HG03432 (cell line): ENCODE measurements at regions not wholly inside any gene's neighbourhood (a gene's known extent, or its start where the extent isn't known, plus 50 kb on each side); places are given as distances from the start of the nearest gene placed in this dataset.

Experiments
- ATAC-seq: cut with Tn5 transposase; IDR thresholded peaks from one replicate; pipeline ENCODE4 v1.9.1; 2021; ENCODE audit warnings: mild to moderate bottlenecking, moderate library complexity; ENCODE audit not compliant: unreplicated experiment

DNA sequence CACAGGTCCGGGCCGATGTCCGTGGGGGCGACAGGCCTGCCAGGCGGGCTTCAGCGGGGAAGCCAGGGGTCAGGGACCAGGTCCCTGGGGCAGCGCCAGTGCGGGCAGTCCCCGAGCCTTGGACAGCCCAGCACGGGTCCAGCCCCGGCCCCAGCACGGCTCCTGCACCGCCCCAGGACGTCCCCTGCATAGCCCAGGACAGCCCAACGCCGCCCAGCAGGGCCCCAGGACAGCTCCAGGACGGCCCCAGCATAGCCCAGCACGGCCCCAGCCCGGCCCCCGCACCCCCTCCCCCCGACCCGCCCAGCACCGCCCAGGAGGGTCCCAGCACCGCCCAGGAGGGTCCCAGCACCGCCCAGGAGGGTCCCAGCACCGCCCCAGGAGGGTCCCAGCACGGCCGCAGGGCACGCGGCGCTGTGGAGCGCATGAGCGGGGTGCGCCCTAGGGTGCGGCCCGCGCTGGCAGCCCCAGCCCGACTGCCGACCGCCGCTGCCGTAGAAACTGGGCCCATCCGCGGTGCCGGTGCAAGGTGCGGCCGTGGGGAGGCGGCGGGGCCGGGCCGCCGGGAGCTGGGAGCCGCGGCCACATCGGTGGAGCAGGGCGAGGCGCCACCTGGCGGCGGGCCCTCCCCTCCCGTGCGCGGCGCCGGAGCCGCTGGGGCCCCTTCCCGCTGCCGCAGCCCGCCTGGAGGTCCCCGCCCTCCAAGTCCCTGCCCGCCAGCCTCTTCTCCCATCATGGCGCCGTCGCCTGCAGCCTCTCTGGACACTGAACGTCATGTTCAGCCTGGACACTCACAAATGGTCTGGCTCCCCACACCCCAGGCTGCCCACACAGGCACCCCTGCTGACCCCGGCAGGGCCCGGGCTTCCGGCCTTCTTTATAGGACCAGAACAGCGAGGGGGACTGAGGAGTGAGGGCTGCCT lies 106.8 kb upstream of the NKX1-1 start:
- ATAC-seq, result no peak

DNA sequence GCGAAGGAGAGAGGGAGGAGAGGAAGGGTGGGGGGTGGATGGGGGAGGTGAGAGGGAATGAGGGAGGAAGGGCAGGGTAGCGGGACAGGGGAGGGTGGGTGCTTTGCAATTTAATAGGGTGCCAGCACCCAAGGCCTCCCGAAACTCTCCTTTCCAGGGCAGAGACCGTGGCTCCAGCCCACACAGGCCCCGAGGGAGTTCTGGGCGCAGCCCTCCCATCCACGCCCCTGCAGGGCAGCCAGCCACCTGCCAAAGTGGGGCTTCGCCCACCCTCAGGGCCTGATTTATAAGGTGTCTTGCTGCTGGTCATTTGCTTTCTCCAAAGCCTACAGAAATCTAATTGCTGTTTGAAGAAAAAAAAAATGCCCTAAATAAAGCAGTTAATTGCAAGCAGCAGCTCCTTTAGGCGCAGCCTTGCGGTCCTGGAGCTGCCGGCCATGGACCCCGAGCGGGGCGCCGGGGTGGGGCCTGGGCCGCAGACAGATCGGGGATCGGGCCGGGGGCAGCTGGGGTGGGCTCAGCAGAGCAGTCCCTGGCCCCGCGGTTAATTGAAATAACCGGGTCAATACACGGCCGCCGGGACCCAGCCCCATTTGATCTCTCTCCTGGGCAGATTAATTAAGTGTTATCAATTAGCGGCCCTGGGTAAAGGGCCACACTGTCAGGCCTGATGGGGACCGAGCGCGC lies 106.0 kb upstream of the NKX1-1 start:
- no peak for ATAC-seq

DNA sequence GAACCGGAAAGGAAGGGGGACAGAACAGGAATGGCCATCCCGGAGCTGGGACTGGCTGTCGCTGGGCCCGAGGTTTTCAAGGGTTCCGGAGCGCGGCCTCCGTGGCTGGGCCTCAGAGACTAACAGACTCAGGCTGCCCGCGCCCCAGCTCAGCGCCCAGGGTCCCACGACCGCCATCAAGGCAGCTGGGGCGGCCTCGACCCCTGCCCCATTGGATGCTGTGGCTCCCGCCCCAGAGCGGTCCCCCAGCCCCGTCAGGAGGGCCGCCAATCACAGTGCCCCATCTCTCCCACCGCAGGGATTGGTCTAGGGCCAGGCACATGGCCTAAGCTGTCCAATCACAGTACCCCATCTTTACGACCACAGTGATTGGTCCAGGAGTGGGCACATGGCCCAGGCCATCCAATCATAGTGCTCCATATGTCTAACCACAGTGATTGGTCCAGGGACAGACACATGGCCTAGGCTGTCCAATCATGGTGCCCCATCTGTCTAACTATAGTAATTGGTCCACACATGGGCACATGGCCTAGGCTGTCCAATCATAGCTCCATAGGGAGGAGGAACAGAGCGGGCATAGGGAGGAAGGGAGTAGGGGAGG lies 105.3 kb upstream of the NKX1-1 start:
- no peak for ATAC-seq

DNA sequence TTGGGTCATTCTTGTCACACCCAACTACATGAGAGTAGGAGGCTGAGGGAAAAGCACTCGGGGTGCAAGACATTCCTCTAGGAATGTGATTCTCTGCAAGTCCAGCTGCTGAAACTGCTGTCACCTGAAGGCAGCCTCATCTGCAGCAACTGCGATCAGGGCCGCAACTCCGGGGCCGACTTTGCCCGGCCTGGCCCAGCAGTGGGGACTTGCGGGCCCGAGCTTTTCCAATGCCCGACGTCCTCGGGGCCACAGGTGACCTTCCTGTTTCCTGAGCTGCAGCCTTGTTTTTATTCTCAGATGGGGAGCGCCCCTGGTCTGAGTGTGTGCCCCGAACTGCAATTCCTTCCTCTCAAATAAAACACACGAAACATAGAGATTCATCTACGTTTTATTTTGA lies 104.7 kb upstream of the NKX1-1 start:
- no peak for ATAC-seq

DNA sequence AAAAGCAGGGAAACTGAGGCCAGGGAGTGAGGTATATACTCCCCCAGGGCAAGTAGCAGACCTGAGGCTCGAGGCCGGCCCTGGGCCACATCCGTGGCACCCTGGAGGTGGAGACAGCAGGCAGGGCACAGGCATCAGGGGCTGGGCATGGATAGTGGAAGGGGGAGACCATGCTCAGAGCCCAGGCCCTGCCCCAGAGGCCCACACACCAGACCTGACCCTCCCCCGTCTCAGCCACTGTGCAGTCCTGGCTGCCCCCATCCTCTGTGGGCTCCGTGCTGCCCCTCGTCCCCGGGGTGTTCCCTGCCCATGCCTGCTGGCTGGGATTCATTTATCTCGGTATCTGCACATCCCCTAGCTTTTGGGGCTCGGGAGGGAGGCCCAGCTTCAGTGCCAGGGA lies 103.1 kb upstream of the NKX1-1 start:
- ATAC-seq, result no peak

DNA sequence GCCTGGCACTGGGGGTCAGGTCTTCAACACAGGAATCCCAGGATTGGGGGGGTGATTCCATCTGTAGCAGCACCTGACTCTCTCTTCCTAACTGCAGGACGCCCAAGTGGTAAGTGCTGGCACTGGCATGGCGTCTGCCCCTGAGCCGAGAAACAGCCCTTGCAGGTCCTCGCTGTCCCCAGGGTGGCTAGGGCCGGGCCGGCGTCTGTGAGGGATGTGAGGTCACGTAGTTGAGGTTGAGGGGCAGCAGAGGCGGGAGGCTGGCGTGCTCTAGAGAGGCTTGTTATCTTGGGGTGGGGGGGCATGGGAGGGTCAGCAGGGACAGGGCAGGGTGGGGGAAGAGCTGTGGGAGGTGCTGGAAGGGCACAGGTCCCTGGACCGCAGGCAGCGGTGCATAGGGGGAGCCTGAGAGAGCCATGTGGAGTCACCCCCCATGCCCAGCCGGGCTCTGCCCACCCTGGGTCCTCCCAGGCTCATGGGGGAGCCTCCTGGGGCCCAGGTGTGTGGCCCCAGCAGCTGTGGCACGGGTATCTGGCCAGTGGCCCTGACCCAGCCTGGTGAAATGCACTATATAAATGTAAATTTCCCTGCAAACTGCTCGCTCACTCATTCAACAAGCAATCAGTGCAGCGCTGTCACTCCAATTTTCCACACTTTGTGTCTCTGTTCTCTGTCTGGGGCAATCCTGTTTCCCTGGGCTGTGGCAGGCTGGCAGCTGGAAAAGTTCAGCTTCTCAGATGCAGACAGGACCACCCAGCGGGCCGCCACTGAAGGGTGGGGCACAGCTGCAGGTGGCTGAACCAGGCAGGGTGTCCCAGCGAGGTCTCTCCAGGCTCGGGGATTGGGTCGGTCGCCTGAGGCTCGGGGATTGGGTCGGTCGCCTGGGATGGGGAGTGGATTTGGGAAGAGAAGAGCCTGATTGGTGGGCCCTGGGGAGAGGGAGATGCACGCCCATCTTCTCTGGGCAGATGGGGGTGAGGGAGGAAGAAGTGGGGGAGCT lies 102.2 kb upstream of the NKX1-1 start:
- ATAC-seq, result no peak

DNA sequence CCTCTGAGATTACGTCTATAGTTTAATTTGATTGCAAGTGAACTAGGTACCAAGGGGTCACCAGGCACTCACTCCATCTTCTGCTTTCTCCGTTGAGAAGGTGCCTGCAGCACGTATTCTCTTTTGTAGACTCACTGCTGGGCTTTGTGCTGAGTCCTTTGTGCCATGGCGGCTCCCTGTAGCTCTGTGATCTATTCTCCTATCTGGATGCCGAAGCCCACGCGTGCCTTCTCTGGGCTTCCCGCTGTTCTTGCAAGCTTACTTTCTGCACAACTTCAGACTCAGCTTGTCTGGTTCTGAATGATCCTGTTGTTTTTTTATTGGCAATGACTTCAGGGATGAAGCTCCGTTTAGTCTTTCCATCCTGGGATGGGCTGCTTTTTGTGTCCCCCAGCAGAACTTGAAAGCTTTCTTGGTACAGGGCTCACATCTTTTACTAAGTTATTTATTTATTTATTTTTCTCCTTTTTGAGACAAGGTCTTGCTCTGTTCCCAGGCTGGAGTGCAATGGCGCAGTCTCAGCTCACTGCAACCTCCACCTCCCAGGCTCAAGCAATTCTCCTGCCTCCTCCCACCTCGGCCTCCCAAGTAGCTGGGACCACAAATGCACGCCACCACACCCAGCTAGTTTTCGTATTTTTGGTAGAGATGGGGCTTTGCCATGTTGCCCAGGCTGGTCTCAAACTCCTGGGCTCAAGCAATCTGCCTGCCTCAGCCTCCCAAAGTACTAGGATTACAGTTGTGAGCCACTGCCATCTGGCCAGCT lies 100.9 kb upstream of the NKX1-1 start:
- ATAC-seq, result no peak

DNA sequence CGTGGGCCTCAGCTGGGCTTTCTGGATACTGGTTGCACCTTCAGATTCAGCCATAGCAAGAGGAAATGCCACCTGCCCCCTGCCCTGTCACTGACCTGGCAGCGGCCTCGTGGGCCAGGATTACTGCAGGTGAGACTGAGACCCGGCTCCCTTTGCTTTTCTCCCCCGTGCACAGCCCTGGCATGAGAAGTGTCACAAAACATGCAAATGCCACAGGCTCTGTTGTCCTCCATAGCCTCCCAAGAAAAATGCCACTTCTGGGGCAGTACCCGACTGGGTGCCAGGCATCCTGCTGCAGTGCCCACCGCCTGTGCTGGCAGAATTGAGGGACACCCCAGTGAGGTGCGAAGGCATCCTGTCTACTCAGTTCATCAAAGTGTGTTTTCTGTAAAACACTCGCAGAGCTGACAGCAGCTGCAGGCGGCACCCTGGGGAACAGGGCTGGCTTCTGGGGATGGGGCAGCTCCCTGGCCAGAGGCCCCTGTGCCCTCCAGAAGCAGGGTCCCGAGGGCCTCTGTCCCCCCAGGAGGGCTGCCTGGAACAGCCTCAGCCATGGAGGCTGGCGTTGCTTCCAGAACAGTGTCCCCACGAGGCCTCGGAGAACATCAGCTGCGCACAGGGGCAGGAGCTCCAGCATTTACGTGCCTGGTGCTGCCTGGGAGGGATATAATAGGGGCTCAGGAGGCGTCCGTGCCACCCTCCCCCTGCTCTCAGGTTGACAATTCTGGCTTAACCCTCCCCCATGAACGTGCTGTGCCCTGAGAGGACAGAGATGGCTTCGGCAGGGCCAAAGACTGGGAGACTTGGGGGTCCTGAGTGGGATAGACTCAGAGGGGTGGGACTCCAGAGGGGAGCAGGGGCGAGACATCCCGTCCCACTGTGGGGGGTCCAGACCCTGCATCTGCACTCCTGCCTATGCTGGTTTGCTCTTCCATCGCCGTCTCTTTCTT lies 99.5 kb upstream of the NKX1-1 start:
- ATAC-seq, result no peak

DNA sequence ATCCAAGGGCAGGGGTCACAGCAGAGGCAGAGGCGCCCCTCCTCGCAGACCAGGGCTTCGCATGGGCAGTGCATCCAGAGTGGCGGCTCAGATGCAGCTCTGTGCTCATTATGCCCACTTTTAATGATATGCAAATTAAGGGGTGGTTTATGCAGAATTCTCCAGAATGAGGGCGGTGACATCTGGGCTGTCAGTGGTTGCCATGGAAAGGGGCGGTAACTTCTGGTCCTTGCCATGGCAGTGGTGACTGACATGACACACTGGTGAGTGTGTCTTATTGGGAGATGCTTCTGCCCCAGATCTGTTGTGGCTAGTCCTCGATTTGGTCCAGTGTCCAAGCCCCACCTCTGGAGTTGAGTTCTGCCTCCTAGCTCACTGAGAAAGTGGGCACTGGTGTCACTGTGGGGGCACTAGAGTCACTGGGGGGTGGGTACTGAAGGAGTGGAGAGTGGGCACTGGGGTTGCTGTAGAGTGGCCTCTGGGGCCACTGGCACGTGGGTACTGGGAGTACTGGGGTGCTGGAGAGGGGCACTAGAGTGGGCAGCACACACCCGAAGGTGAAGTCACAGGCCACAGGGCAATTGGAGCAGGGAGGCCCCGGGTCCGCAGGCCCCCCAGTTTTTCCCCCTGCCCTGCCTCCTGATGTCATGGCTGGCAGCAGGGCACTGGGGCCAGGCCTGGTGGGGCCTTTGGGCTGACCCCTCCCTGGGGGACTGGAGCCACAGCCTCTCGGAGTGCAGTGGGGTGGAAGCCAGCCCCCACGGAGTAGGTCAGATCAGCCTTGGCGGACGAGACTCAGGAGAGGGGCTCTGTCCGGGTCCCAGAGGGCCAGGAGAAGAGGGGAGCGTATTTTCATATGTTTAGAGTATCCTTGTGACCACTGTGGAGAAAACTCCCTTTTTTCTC lies 98.6 kb upstream of the NKX1-1 start:
- no peak for ATAC-seq

DNA sequence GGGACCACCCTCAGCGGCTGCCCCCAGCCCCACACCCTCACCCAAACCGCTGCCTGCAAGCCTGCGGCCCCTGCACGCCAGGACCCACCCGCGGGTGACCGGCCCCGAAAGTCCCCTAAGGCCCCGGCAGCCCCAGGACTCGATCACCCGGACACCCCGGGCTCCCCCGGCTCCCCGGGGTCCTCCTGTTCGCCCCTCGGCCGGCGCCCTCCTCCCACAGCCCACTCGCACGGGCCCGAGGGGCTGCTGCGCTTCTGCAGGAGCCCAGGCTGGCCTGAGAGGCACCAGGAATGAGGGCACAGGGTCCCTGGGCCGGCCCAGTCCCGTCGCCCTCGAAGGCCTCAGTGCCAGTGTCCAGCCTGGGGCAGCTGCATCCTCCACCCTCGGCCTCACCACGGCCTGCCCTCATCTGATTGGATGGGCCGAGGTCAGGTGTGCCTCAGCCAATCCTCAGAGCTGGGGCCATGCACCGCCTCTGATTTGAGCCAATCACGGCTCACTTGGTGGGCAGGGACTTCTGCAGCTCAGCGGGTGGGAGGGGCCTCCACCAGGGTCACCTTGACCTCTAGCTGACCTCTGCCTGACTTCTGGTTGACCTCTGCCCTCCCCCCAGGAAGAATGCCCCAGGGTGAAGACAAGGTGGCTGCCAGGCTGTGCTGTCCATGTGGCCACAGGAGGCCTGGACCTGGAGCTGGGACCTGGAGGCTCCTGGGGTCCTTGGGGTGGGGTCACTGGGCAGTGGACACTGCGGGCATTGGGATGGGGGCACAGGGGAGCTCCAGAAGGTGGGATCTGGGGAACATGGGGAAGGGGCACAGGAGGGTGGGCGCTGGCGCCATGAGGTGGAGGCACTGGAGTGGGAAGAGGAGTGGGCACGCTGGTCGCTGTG lies 97.6 kb upstream of the NKX1-1 start:
- ATAC-seq, result no peak

DNA sequence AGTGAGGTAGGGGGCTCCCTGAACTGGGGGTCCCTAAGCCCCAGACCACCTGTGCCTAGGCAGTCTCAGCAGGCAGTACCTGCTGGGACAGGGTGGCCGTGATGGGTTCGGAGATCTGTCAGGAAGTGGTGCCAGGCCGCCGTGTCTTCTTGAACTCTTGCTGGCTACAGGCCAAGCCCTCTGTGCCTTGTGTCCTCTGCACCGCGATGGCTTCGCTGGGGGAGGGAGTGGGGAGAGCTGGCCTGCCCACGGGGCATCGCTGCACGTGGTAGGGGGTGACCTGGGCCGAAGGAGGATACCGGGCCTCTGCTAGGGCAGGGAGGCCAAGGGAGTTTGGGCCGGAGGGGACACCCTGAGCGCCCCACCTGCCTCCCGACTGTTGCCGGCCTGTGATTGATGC lies 96.7 kb upstream of the NKX1-1 start:
- no peak for ATAC-seq

DNA sequence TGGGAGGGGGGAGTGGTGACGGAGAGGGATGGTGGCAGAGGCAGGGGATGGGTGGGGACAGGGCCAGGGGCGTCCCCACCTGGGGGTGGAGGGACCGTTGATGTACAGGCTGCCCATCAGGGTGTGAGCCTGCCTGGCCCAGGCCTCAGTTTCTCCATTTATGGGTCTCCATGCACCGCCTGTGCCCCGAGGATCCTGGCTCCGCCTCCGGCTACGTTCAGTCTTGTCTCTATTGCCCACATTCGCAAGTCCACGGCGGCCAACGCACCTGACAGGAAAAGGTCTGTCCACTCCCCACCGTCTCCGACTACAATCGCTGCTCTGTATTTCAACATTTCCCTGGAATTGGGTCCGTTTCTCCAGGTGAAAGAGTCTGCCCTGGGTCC lies 96.3 kb upstream of the NKX1-1 start:
- no peak for ATAC-seq

DNA sequence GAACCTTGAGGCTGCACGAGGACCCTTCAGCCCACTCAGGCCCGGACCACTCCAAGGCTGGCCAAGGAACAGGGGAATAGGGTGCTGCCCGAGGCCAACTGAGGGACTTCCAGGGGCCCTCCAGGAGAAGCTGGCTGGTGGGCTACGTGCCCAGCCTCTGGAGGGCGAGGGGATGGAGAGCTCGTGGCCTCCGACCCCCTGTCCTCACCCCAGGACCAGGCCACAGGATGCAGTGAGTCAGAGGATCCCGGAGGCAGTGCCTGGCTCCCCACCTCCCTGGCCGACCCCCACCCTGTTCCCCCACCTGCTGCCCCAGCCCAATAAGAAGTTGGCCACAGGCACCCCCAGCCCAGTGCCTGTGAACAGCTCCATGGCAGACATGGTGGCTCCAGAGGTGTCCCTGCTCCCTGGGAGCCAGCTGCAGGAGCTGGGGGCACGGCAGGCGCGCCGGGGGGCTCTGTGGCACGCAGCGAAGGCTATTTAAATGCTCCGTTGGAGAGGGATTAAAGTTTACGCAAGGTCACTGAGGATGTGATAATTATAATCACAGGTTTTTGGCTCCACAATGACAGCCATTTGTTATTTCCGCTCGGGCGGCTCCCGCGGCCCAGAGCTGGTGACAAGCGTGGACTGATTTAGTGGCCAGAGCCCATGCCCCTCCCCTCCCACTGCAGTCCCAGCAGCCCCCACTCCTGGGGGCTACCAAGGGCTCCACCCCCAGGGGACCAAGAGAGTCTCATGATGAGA lies 95.7 kb upstream of the NKX1-1 start:
- no peak for ATAC-seq

DNA sequence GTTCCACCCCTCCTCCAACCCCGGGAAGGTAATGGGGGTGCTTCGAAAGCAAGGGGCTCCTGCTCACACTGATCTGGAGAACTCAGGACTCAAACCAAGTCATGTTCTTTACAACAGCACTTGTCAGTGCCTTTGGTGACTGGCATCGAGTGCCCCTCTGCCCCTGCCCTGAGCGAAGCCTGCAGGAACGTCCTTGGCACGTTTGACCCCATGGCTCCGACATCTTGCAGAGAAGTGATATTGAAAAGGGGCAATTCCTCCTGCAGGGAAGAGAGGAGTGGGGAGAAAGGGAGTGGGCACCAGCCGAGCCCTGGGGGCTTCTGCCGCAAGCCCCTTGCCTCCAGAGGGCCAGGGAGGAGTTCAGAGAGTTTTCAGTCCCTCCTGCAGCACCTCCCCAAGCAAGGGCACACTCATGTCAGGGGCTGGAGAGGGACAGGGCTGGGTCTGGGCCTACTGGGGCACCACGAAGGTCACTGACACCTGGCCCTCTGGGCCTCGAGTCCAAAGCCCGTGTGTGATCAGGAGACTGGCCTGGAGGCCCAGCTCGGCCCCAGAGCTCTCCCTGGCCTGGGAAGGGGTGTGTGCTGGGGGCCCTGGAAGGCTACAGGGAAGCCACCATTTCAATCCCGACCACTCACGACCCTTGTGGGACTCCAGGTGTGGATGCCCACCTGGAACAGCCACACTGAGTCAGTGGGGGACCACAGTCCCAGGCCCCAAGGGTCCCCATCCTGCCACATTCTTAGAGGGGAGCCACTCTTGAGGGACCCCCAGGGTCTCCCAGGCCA lies 94.9 kb upstream of the NKX1-1 start:
- no peak for ATAC-seq

DNA sequence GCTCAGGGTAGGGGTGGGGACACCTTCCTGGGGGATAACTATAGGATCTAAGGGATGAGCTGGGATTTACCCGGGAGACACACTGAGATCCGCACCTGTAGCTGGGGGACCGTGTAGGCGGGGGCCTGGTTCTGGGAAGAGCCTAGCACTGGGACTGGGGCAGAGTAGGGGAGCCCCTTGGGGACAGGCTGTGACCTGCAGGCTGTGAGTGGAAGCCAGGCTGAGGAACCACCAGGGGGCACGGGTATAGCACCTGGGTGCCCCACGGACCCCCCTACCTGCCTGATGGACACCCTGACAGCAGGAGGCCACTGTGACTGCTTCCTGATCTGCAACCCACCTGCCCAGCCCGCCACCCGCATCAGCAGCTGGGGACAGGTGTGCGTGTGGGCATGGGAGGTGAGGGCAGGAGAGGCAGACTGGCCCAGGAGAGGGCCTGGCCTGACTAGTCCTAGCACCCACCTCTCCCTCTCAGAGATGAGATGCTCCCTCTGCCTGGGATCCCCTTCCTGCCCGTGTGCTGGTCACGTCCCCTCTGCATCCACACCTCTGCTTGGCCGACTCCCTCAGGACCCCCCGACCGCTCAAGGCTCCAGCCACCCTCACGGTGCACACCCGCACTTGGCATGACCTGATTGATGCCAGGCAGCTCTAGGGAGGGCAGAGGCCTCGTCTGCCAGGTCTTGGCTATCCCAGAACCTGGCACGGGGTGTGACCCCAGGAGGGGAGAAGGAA lies 94.2 kb upstream of the NKX1-1 start:
- ATAC-seq, result no peak
